ENCODE measurements at regions not wholly inside any gene's neighbourhood (a gene's known extent, or its start where the extent isn't known, plus 50 kb on each side); places are given as distances from the start of the nearest gene placed in this dataset.

DNA sequence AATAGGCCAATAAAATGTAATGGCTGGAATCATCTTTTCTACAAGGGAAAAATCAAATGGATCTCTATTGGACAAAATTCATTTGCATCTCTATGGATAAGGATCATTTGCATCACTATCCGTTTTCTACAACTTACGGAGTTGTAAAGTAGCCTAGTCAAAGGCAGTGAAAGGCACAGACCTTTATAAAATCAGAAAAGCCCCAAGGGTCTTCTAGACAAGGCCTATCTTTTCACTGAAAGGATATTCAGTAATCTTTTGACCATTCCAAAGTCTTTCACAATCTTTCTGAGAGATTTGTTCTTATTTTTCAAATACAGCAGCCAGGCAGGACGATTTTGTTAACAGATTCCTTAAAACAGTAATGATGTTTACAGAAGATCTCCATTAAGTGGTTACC lies 119.5 kb upstream of the JADE1 start:
- no peaks in the 10 kb centered on the region for H3F3A ChIP-seq (ENCODE audit: insufficient read depth, low read length)
- no peaks in the 10 kb centered on the region for H3K79me2 ChIP-seq (ENCODE audit: insufficient read depth, low read length)
- no peaks in the 10 kb centered on the region for H4K20me1 ChIP-seq (ENCODE audit: insufficient read depth, low read length)
- no peak overlapping the region for H3K27ac ChIP-seq (ENCODE audit: low read depth, low read length, poor library complexity, severe bottlenecking)
- no peaks in the 10 kb centered on the region for H3K9me3 ChIP-seq (ENCODE audit: low read length)
- no peaks in the 10 kb centered on the region for H3K9me2 ChIP-seq (ENCODE audit: low read depth, low read length)
- H3K4me3 ChIP-seq (ENCODE audit: low read depth, low read length, poor library complexity, severe bottlenecking): no peak overlapping the region
- H3K4me1 ChIP-seq (ENCODE audit: insufficient read depth, low read length, severe bottlenecking): no peaks in the 10 kb centered on the region
- H2AFZ ChIP-seq (ENCODE audit: low read length): no peak overlapping the region
- no peaks in the 10 kb centered on the region for H3K27me3 ChIP-seq (ENCODE audit: insufficient read depth, low read length)
- TF ChIP-seq EZH2 (IDR thresholded peaks at IDR 0.05; ENCODE audit: borderline replicate concordance, low read length): no peak
- TF ChIP-seq, protein P1, sequence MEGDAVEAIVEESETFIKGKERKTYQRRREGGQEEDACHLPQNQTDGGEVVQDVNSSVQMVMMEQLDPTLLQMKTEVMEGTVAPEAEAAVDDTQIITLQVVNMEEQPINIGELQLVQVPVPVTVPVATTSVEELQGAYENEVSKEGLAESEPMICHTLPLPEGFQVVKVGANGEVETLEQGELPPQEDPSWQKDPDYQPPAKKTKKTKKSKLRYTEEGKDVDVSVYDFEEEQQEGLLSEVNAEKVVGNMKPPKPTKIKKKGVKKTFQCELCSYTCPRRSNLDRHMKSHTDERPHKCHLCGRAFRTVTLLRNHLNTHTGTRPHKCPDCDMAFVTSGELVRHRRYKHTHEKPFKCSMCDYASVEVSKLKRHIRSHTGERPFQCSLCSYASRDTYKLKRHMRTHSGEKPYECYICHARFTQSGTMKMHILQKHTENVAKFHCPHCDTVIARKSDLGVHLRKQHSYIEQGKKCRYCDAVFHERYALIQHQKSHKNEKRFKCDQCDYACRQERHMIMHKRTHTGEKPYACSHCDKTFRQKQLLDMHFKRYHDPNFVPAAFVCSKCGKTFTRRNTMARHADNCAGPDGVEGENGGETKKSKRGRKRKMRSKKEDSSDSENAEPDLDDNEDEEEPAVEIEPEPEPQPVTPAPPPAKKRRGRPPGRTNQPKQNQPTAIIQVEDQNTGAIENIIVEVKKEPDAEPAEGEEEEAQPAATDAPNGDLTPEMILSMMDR (IDR thresholded peaks at IDR 0.05; ENCODE audit: low read length): no peak
- H3K36me3 ChIP-seq (ENCODE audit: insufficient read depth, low read length): no peaks in the 10 kb centered on the region
- H3K4me2 ChIP-seq (ENCODE audit: low read length): no peak overlapping the region
- H3K9ac ChIP-seq (ENCODE audit: low read length): no peak overlapping the region

DNA sequence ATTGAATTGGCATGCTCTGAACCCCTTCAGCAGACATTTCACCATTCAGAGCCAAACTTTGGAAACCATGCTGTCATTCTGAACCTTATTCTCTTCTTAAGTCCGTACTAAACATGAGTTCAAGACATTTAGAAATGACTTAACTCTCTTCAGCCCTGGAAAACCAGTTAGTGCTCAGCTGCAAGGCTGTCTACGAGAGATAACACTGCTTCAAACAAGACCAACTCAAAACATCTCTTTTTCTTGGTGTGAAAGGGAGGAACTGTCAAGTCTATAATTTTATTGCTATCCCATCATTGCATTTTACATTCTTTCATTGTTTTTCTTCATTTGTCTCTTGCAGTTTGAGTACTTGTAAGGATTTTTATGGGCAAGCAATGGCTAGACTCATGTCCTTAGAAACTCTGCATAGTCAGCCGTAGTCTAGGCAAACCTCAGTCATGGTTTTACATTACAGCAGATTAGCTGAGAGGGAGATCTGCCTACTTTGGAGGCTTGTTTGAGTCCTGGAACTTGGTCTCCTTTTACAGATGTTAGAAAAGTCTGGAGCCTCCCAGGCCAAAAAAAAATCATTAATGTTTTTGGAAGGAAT lies 120.6 kb upstream of the JADE1 start:
- H3K79me2 ChIP-seq (ENCODE audit: insufficient read depth, low read length): no peaks in the 10 kb centered on the region
- H3K9me3 ChIP-seq (ENCODE audit: low read length): no peaks in the 10 kb centered on the region
- H4K20me1 ChIP-seq (ENCODE audit: insufficient read depth, low read length): no peaks in the 10 kb centered on the region
- H3K27ac ChIP-seq (ENCODE audit: low read depth, low read length, poor library complexity, severe bottlenecking): no peak overlapping the region
- no peaks in the 10 kb centered on the region for H3K9me2 ChIP-seq (ENCODE audit: low read depth, low read length)
- H3K4me2 ChIP-seq (ENCODE audit: low read length): no peak overlapping the region
- no peak overlapping the region for H2AFZ ChIP-seq (ENCODE audit: low read length)
- no peak overlapping the region for H3K4me3 ChIP-seq (ENCODE audit: low read depth, low read length, poor library complexity, severe bottlenecking)
- TF ChIP-seq EZH2 (IDR thresholded peaks at IDR 0.05; ENCODE audit: borderline replicate concordance, low read length): no peak
- TF ChIP-seq, protein P1 (IDR thresholded peaks at IDR 0.05; ENCODE audit: low read length): no peak
- H3K4me1 ChIP-seq (ENCODE audit: insufficient read depth, low read length, severe bottlenecking): no peaks in the 10 kb centered on the region
- no peaks in the 10 kb centered on the region for H3K36me3 ChIP-seq (ENCODE audit: insufficient read depth, low read length)
- H3K9ac ChIP-seq (ENCODE audit: low read length): no peak overlapping the region
- no peaks in the 10 kb centered on the region for H3F3A ChIP-seq (ENCODE audit: insufficient read depth, low read length)
- no peaks in the 10 kb centered on the region for H3K27me3 ChIP-seq (ENCODE audit: insufficient read depth, low read length)

GRCh38 chr4:128688033-128688721 lies 121.3 kb upstream of the JADE1 start:
- TF ChIP-seq, protein P1 (IDR thresholded peaks at IDR 0.05; ENCODE audit: low read length): no peak
- TF ChIP-seq EZH2 (IDR thresholded peaks at IDR 0.05; ENCODE audit: borderline replicate concordance, low read length): no peak
- H4K20me1 ChIP-seq (ENCODE audit: insufficient read depth, low read length): no peaks in the 10 kb centered on the region
- H3K9me2 ChIP-seq (ENCODE audit: low read depth, low read length): no peaks in the 10 kb centered on the region
- no peak overlapping the region for H3K9ac ChIP-seq (ENCODE audit: low read length)
- H3K27me3 ChIP-seq (ENCODE audit: insufficient read depth, low read length): no peaks in the 10 kb centered on the region
- H3K27ac ChIP-seq (ENCODE audit: low read depth, low read length, poor library complexity, severe bottlenecking): no peak overlapping the region
- no peaks in the 10 kb centered on the region for H3K9me3 ChIP-seq (ENCODE audit: low read length)
- no peaks in the 10 kb centered on the region for H3K36me3 ChIP-seq (ENCODE audit: insufficient read depth, low read length)
- H3K79me2 ChIP-seq (ENCODE audit: insufficient read depth, low read length): no peaks in the 10 kb centered on the region
- H3K4me2 ChIP-seq (ENCODE audit: low read length): no peak overlapping the region
- H3K4me1 ChIP-seq (ENCODE audit: insufficient read depth, low read length, severe bottlenecking): no peaks in the 10 kb centered on the region
- no peak overlapping the region for H3K4me3 ChIP-seq (ENCODE audit: low read depth, low read length, poor library complexity, severe bottlenecking)
- no peaks in the 10 kb centered on the region for H3F3A ChIP-seq (ENCODE audit: insufficient read depth, low read length)
- no peak overlapping the region for H2AFZ ChIP-seq (ENCODE audit: low read length)
